Endometrium (tissue), 2 donors: ENCODE measurements at regions not wholly inside any gene's neighbourhood (a gene's known extent, or its start where the extent isn't known, plus 50 kb on each side); places are given as distances from the start of the nearest gene placed in this dataset.

ENCODE experiments used
- FAIRE-seq: peaks from 2 replicates; lab custom pipeline; 2012; peaks lifted over from hg19 to GRCh38; lab: Jason Lieb, UNC
- donor health status: control.
- donor health status: control.

DNA sequence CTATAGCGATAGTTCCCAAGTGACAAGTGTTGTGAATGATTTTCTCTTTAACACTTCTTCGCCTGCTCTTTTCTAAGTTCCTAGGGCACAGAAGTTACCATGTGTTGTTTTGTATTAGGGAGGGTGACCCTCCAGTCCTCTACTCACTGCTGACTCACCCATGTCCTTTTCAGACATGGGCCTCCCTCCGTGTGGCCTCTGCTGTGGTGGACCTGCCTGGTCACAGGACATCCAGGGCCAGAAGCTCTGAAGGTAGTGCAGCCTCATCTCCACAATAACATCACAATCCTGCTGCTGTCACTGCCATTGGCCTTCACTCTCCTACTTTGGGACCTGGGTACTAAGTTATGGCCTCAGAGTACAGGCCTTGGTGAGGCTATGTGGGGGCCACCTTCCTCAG is 87.1 kb upstream of the TNFAIP3 start:
- no peak for FAIRE-seq

DNA sequence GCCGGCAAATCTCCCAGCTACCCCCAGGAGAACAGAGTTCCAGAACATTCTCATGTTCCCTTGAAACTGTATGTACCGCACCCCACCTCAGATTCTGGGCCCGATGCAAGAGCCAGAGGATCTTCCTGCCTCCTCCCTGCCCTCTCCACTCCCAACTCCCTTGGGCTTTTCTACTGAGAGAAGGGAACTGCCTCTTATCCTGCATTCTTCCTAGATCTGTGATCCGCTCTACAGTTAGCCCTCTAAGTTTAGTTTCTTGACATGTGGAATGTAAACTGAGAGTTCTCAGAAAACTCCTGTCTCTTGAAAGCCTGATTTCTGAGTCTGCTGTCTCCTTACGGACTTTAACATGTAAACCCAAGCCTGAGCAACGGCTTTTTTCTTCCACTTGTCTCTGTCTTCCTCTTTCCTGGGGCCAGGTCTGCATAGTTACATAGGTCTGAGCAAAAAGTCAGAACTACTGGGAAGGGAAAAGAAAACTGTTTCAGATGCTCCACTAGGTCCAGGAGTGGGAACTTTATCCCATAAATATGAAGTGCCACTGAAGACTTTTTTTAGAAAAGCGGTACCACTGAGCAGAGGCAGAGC is 86.5 kb upstream of the TNFAIP3 start:
- FAIRE-seq, result no peak

DNA sequence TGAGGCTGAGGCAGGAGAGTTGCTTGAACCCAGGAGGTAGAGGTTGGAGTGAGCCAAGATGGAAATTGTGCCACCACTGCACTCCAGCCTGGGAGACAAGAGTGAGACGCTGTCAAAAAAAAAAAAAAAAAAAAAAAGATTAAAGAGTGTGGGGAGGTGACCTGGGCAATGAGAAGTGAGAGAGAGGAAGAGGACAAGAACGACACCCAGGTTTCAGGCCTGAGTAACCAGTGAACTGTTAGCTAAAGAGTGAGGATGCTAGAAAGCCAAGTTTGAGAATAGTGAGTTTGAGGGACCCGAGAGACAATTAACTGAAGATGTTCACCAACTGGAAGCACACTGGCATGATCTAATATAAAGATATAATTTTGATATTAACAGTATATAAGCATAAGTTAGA is 85.4 kb upstream of the TNFAIP3 start:
- FAIRE-seq, result no peak

DNA sequence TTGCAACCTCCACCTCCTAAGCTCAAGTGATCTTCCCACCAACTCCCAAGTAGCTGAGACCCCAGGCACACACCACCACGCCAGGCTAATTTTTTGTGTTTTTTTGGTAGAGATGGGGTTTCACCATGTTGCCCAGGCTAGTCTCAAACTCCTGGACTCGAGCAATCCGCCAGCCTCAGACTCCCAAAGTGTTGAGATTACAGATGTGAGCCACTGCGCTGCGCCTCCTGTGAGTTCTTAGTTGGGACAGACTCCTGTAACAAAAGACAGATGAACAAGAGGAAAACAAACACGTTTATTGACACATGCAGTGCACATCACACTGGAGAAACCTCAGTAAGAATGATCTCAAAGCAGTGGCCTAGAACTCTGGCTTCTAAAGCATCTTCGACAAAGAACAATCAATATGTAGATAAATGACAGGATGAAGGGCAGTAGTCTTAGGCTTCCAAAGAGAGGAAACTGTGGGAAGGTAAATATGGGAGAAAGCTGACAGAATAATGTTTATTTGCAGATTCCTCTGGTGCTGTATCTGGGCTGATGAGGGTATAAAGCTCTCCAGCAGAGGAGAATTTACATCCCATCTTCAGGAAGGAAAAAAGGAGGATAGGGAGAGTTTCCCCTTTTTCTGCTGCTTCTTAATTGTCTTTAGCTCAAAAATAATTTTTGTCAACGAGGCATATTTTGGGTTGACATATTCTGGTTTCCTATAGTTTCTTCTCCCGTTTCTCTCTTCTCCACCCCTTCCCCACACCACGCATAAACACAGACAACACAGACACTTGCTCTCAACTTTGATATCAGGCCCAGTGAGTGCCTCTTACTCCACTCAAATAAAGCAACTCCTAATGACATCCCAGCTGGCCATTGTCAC is 84.7 kb upstream of the TNFAIP3 start:
- no peak for FAIRE-seq

GRCh38 chr6:137783710-137784109 is 83.3 kb upstream of the TNFAIP3 start:
- FAIRE-seq, result no peak

- no peak for FAIRE-seq
Observed at GRCh38 chr6:137784583-137784982, 82.5 kb upstream of the TNFAIP3 start.

- FAIRE-seq, result no peak
Observed at GRCh38 chr6:137787016-137787415, 80.0 kb upstream of the TNFAIP3 start.

DNA sequence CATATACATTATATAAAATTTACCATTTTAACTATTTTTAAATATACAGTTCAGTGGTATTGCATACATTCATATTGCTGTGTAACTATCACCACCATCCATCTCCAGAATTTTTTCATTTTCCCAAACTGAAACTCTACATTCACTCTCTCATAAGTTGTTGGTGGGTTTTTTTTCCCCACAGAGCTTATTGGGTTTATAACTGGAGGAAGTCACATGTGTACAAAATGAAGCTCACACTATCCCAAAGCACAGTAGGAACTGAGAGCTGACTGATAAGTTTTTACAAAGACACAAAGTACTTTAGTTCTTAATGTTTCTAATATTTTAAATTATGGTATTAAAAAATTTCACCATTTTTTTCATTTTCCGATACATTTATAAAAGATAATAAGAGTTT is 78.8 kb upstream of the TNFAIP3 start:
- no peak for FAIRE-seq

DNA sequence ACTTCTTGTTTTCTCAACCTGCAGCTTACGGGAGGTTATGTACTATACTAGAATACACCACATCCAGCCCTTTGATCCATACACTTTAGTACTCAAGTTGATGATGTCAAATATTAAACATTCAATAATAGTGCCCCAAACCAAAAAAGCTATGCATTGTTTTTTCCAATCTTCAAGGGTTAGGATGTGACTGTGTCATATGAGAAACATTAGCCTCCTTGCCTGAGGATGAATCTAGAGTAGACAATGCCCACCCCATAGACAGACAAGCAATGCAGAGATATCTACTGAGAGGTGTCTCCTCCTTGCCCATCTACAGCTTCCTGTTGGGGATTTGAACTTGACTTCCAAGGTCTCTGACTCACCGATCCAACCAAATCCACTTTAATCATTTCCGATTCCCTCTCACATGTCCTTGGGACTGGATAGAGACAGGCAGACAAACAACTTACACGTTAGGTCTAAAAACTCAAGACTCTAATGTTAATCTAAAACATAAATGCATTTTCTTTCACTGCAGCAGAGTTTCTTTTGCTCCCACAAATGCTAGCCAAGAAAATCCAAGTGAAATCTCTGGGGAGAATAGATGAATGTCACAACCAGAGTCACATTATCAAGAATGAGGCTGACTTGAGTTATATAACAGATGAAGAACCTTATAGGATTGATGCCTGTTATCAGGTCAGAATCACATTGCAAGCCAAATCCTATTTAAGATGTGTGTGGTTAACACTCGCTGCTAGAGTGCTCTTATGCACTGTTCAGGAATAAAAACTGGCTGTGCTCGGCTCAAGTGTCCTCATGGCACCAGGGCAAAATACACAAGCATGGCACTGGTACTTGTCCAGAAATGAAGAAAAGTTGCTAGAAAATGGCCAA is 75.5 kb upstream of the TNFAIP3 start:
- no peak for FAIRE-seq

DNA sequence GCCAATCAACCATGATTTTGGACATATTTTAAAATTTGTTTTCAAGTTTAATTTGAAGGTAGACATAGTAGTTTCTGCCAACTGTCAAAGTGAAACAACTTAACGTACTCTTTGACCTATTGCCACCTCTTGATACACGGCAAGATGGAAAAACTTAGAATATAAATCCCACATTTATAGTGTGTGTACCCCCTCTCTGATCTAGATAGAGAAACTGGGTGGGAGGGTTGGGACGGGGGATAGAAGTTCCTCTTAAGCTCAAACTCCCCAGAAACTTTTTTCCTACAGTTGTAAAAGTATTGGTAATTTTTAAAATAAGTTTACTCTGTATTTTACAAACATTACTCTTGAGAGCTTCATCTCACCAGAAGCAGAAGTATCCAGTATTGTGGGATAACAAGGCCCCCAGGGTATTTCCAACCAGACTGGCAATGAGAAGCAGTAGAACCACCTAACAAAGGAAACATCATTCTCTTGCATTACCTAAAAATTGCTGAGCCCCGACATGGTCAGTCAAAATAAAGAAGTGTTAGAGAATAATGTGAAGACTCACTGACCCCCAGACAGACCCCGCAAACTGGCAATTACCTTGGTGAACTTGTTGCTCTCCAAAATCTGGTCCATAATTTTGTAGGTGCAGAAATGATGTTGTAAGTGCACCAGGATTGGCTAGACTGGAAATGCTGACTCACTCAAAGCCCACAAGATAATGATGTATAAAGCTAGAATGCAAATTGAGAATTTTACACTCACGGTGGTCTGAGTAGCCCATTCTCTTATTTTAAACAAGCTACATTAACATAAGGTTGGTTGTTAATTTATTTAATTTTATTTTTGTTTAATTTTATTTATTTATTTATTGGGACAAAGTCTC is 74.7 kb upstream of the TNFAIP3 start:
- no peak for FAIRE-seq

- FAIRE-seq, result no peak
Observed at GRCh38 chr6:137793805-137794515, 73.1 kb upstream of the TNFAIP3 start.

GRCh38 chr6:137794516-137795201 is 72.4 kb upstream of the TNFAIP3 start:
- no peak for FAIRE-seq

- no peak for FAIRE-seq
Observed at GRCh38 chr6:137795501-137795900, 71.6 kb upstream of the TNFAIP3 start.

DNA sequence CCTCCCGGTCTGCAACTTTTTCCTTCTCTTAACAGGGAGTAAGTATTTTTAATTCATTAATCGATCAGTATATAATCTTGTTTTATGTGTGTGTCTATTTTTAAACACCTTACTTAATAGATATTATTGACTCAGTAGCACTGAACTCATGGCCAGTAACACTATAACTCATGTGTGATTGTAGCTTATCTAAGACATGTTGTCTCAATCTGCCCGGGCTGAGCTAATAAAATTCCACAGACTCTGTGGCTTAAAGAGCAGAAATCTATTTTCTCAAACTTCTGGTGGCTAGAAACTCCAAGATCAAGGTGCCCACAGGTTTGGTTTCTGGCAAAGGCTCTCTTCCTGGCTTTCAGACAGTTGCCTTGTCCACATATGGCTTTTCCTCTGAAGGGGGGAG is 68.8 kb upstream of the TNFAIP3 start:
- no peak for FAIRE-seq

DNA sequence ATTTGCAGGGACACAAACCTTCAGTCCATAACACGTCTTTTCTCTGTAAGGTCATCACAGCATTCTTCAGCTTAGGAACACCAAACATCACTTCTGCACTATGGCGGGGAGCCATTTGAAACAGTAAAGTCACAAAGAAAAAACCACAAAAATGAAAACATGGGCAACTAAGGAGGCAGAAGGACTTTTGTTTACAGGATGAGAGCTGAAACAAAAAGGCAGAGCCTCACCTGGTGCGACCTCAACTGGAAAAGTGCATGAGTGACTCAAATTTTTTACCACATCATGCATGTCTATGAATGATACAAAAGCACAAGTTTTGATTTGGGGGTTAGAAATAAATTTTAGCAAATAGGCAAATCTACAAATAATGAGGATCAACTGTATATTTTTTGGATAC is 68.2 kb upstream of the TNFAIP3 start:
- FAIRE-seq, result no peak

DNA sequence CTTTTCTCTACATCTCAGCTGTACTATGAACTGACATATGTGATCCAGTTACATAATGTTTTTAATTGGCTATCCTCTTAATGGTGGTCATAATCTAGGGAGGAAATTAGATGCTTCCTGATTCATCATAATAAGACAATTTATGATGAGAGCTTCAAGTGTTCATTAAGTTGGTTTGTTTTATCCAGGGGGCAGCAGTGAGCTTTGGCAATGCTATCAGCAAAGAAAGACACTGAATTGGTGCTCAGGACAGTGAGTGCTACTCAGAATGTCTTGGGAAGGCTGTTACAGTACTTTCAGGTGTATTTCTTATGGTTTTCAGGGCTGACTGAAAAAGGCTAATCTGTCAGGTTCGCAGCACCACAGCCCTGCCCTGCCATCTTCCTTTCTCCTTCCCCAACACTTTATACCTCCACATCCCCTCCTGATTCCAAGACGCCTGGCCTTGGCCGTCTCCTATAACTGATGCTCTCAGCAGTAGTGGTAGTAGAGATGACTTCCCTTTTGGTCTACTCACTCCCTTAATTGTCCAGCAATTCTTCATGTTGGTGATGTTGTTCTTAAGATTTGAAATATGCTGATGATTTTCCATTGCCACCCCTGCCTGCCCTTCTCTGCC is 67.0 kb upstream of the TNFAIP3 start:
- no peak for FAIRE-seq

- no peak for FAIRE-seq
Observed at GRCh38 chr6:137800762-137801161, 66.3 kb upstream of the TNFAIP3 start.

DNA sequence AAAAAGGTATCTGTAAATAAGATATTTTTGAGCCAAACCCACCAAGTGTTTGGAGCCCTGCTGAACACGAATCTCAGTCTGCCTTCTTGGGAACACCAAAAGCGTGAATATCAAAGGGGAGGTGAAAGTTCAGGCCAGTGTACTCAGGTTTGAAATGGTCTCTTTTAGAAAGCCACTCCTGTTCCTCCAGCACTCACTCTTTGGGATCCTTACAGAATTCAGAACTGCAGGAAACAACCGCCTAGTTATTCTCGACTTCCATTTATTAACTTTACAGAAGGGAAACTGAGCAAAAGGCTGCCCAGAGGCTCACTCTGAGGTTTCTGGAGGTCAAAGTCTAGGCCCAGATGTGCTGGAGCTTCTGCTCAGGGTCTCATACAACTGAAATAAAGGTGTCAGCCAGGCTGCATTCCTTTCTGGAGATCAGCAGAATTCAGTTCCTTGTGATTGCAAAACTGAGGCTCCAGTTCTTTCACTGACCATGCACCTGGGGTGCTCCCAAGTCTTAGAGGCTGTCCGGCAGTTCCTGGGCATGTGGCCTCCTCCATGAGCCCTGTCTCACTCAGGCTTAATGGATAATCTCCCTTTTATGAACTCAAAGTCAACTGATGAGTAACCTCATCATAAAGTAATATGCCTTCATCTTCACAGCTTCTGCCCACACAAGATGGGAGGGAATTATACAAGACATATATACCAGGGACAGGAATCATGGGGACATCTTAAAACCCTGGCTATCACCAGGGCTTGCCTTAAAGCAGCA is 65.5 kb upstream of the TNFAIP3 start:
- no peak for FAIRE-seq

- no peak for FAIRE-seq
Observed at GRCh38 chr6:137802408-137803182, 64.5 kb upstream of the TNFAIP3 start.
